C4-2B (cell line): ENCODE measurements at regions not wholly inside any gene's neighbourhood (a gene's known extent, or its start where the extent isn't known, plus 50 kb on each side); places are given as distances from the start of the nearest gene placed in this dataset.

Experiments
- ZFX ChIP-seq: fragments of 450-650 bp; IDR thresholded peaks from 2 replicates; pipeline ENCODE4 v1.6.1; 2017
- TF ChIP-seq, protein P1 (sequence below): fragments of 450-650 bp; conservative IDR thresholded peaks from 2 replicates; pipeline ENCODE4 v1.5.1; 2017; ENCODE audit warnings: mild to moderate bottlenecking

DNA sequence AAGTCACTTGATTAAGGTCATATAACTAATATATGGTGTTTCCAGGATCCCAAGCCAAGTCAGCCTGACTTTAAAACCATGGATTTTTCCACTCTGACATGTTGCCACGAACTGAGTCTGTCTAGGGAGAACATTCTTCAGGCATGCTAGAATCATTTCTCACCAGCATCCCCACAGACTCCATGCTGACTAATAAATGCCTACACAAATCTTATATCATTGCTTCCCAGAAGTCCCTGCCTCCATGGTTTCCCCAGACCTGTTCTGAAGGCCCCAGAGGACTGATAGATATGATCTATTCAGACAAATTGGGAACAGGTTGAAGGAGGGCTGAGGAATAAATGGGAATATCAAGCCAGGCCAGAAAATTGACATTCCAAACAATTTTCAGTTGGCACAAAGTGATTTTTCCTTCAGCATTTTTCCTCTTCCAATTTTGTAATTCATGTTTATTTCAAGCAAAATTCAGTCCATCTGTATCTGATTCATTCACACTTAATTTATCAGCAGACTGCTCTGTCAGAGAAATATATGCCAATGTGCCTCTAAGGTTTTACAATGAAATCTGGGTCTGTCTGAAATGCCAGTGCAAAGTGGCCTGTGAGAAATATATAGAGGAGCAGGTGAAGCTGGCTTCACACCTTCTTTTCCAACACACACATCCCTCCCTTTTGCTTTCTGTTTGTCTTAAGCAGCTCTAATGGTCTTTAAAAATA is 413.6 kb upstream of the TNC start:
- TF ChIP-seq, protein P1, sequence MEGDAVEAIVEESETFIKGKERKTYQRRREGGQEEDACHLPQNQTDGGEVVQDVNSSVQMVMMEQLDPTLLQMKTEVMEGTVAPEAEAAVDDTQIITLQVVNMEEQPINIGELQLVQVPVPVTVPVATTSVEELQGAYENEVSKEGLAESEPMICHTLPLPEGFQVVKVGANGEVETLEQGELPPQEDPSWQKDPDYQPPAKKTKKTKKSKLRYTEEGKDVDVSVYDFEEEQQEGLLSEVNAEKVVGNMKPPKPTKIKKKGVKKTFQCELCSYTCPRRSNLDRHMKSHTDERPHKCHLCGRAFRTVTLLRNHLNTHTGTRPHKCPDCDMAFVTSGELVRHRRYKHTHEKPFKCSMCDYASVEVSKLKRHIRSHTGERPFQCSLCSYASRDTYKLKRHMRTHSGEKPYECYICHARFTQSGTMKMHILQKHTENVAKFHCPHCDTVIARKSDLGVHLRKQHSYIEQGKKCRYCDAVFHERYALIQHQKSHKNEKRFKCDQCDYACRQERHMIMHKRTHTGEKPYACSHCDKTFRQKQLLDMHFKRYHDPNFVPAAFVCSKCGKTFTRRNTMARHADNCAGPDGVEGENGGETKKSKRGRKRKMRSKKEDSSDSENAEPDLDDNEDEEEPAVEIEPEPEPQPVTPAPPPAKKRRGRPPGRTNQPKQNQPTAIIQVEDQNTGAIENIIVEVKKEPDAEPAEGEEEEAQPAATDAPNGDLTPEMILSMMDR = no peak
- no peak for TF ChIP-seq ZFX
